ENCODE measurements at regions not wholly inside any gene's neighbourhood (a gene's known extent, or its start where the extent isn't known, plus 50 kb on each side); places are given as distances from the start of the nearest gene placed in this dataset.
"Not testable (repeated sequence)": the region's sequence is repeated elsewhere in the genome, so short reads cannot be mapped to it uniquely, and the experiment has no call there.

DNA sequence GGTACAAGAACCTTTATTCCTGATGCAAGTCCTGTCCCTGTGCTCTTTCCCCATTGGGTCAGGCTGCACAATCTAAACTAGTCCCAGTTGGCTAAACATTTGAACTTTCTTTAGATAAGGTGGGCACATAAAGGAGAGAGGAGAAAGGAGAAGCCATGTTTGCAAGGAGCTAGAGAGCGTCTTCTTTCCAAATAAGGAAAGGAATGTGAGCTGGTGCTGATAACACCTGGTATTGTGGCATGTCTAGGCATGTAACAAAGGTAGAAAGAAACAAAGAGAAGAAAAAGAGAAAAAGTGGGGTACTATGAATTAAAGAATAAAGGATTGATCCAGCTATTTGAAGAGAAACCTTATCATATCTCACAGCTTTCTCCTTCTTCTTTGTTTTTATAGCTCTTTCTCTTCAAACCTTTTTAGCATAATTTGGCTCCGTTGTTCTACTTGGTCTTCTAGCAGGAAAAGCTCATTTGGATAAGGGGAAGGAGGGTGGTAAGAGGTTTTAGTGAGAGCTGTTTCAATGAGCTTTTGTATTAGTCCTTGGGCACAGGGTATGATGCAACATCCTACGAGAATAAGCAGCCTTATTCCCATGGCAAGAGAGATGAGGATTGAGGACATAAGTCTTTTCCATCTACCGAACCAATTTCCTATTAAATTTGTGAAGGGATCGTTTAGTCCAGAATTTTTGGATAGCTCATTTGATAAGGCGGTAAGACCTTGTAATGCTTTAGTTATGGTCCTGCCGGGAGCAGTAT is 415.5 kb upstream of the MAN1A1 start:
- DNase-seq: no peak

DNA sequence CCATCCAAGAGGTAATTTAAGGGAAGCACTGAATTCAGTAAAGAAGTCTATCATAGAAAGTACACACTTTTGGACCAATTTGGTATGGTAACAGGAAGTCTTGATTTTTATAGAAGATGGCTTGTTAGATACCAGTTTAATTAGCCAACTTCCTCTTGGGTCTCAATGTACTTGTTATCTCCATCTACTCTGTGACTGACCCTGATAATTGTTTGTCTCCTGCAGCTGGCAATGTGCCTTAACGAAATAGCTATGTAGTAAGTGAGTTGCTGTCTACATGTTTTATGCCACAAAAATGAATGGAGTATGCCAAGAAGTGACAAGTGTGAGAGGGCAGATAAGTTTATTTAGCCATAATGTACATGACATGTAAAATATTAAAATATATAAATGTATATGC is 410.5 kb upstream of the MAN1A1 start:
- no peak for DNase-seq

DNA sequence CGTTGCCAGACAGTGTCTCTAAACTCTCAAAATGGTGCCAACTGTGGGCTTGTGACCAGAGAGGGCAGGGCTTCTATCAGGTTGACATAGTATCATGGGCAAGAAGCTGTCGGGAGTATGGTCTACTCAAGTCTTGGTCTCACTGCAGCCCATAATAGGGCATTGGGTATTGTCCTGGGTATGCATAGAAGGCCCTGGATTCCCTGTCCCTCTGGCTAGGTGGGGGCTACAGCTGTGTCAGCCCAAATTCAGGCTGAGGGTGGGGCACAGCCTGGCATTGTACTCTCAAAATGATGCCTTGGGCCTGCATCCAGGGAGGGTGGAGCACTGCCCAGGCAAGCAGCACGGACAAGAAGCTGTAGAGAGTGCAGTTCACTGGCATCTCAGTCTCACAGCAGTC is 408.8 kb upstream of the MAN1A1 start:
- no peak for DNase-seq

DNA sequence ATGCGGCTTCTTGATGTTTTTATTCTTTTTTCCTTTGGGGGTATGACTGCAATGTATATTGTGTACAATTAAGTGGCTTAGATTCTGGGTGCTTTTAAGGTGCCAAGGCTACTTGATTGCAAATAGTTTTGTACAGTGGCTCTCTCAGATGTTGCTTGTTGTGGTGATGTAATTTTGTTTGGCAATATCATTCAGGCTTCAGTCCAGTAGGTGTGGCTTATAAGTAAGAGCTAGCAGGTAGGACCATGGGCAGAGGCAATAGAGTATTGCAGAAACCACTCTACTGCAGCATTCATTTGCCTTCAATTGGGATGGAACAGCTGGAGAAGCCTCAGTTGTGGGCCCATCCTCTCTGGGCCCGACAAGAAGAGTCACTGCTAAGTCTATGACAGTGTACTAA is 407.9 kb upstream of the MAN1A1 start:
- no peak for DNase-seq

DNA sequence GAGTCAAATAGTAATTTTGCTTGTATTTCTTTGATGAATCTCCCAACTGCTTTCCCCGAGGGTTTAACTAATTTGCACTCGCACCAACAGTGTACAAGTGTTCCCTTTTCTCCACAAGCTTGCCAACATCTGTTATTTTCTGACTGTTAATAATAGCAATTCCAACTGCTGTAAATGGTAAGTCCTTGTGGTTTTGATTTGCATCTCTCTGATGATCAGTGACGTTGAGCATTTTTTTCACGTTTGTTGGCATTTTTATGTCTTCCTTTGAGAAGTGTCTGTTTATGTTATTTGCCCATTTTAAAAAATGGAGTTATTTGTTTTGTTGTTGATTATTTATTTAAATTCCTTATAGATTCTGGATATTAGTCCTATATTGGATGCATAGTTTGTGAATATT is 399.8 kb upstream of the MAN1A1 start:
- DNase-seq: no peak

DNA sequence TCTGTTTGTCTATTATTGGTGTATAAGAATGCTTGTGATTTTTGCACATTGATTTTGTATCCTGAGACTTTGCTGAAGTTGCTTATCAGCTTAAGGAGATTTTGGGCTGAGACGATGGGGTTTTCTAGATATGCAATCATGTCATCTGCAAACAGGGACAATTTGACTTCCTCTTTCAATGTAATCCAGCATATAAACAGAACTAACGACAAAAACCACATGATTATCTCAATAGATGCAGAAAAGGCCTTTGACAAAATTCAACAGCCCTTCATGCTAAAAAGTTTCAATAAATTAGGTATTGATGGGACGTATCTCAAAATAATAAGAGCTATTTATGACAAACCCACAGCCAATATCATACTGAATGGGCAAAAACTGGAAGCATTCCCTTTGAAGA is 399.0 kb upstream of the MAN1A1 start:
- not testable (repeated sequence) for DNase-seq

DNA sequence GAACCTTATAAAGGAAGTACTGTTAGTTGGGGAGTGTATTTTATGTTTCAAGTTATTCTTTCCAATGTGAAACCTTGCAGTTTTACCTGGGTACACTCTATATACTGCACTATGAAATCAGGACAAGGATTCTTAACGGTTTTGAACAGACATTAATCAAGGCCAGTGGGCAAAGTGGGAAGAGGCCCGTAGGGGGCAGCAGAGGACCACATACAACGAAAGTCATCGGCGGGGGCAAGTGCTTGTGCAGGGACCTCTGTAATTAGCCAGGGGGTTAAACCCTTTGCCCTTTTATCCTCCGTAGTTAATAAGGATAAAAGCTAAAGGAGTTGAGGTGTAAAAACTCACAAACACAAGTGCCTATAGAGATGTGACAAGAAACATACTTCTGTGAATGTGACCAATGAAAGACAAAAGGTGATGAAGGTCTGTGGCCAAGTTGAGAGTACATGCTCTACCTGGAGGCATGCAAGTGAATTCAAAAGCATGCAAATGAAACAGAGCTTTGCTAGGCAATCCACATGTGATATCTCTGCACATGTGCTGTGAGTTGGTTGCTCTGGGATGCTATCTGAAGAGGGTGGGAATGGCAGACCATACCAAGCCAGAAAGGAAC is 392.7 kb upstream of the MAN1A1 start:
- DNase-seq: peak; percentile 16

DNA sequence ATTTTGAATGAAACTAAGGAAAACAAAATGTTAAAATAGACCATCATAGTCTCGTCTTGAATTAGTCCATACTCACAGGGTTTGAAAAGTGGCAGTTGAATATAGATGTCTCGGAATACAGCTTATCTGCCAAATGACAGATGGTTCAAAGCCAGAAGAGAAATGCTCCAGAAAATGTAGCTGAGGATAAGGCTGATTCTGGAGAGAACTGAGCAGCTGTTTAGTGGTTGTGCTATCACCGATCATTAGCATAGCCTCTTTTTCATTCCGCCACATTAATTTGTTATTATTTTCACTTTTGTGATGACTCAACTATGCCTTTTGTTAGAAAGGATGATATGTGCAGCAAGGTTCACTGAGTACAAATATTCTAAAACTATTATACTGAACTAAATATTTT is 390.2 kb upstream of the MAN1A1 start:
- no peak for DNase-seq

DNA sequence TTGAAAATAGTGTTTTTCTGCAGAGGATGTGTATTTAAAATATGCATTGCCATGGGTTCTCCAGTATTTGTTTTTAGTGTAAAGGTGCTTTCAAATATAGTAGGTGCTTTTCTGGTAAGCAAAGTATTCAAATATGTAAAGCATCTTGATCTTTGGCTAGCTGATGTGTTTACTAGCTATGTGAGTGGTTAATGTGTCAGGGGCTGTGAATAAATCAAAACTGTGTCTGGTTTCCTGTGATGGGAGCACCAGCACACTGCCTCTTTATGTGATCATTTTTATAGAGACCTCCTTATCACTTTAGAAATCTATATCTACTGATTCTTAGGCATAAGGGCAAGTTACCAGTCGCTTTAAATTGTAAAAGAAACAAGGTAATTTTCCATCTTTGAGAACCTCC is 388.9 kb upstream of the MAN1A1 start:
- DNase-seq: no peak

DNA sequence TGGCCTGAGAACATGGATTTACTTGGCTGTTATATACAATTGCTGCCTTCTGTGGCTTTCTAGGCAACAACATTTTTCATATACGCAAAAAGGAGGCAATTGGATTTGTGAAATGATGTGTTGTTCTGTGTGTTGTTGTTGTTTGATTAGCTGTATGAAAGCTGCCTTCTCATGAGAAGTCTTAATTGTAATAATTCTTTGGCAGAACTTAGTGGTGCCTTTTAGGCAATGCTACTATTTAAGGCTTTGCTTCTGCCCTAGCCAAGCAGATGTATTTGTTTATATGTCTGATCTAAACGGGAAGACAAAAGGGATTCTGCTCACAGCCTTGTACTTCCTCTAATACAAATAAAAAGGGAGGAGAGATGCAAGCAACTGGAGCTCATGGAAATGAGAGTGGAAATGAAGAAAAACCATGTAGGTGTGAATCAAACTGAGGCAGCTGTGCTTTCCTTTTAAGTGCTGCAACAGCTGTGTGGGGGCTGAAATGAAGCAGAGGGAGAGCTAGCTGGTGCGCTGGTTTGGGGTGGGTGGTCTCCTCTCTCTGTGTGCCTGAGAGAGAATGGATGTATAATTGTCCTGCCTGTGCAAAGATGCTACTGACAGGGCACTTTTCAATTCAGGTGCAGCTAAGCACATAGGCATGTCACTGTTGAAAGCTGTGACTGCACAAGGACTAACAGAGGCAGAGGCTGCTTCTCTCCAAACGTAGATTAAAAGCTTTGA is 386.9 kb upstream of the MAN1A1 start:
- DNase-seq: no peak

DNA sequence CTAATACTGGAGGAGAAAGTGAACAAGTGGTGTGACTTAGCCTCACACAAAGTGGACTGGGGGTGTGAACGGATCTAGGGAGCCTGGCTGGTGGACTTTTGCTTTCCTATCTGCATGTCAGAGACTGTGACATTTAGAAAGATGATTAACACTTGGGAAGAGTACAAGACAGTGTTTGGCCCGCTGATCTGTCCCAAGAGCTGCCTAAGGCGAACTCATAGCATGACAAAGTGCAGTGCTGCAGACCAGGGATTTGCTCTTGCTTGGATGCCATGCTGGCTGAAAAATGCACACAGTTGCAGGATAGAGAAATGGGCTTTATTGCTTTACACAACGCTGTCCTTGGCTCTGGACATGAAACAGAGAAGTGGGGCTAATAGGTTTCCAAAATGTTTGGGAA is 386.0 kb upstream of the MAN1A1 start:
- no peak for DNase-seq

DNA sequence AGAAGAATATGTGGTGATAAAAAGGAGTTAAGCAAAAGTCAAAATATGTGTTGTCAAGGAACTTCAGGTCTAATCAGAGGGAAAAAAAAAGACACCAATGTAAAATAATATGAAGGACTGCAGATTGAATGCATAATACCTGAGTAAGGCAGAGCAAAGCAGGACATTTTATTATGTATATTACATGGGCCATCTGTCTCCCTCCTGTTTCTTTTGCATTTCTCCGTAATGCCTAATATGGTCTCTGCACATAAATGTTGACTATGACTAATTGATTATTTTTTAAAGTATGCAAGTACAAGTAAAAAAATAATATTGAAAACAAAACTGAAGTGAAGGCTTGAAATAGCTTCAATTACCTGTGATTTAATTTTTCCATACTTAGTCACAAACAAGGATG is 384.7 kb upstream of the MAN1A1 start:
- no peak for DNase-seq

DNA sequence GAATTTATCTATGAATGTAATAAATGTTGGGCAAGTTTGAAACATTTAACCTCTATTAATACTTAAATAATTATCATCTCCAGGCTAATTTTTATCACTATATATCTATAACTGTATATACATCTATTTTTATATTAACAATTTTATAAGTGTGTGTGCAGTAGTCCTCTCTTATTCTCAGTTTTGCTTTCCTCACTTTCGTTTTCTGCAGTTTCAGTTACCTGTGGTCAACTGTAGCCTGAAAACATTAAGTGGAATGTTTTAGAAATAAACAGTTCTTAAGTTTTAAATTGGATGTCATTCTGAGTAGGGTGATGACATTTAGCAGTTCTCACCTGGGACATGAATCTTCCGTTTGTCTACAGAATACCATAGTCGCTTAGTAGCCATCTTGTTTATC is 379.4 kb upstream of the MAN1A1 start:
- no peak for DNase-seq

DNA sequence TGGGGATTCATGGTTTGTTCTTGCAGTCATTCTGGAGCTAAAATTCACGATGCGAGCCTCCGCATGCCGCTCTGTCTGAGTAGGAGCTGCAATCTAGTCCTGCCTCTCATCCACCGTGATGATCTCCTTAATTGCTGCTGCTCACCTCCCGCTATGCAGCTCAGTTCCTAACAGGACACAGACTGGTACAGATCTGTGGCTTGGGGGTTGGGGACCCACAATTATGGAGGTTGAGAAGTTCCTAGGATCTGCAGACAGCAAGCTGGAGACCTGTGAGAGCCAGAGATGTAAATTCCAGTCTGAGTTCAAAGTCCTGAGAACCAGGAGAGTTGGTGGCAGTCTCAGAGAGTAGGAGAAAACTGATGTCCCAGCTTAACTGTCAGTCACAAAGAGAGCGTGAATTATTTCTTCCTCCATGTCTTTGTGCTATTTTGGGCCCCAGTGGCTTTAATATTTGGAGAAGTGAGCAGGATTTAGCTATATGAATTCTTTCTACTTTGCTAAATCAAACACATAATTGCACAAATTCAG is 378.7 kb upstream of the MAN1A1 start:
- no peak for DNase-seq

DNA sequence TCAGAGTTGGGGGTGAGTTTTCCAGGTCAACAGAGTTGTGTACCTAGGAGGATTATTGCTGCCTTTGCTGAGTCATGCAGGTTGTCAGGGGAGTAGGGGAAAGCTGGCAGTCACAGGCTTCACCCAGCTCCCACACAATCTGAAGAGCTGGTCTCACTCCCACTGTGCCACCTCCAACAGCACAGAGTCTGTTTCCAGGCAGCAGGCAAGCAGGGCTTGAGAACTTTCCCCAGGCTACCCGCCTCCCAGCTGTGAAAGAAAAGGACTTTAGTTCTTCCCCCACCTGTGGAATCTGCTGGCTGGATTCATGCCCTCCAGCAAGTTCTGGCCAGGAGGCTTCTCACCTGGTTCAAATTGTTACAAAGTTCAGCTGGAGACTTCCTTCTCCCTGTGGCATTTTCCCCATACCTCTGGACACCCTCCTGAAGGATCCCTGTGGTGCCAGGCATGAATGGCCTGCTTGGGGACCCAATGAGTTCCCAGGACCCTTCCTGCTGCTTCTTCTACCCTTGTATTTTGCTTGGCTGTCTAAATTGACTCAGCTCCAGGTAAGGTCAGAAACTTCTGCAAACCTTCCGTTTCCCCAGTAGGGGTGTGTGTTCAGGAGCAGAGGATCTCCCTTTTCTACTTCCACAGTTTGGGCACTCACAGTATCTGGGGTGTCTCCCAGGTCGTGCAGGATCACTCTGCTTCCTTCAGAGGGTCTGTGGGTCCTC is 378.1 kb upstream of the MAN1A1 start:
- no peak for DNase-seq

DNA sequence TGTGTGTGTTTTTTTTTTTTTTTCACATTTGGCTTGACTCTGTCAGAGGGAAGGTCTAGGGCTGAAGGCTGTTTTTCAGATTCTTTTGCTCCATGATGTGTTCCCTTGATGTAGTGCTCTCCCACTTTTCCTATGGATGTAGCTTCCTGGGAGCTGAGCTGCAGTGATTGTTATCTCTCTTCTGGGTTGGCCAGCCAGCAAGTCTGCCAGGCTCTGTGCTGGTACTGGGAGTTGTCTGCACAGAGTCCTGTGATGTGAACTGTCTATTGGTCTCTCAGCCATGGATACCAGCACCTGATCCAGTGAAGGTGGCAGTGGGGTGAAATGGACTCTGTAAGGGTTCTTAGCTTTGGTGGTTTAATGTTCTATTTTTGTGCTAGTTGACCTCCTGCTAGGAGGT is 377.4 kb upstream of the MAN1A1 start:
- DNase-seq: not testable (repeated sequence)

DNA sequence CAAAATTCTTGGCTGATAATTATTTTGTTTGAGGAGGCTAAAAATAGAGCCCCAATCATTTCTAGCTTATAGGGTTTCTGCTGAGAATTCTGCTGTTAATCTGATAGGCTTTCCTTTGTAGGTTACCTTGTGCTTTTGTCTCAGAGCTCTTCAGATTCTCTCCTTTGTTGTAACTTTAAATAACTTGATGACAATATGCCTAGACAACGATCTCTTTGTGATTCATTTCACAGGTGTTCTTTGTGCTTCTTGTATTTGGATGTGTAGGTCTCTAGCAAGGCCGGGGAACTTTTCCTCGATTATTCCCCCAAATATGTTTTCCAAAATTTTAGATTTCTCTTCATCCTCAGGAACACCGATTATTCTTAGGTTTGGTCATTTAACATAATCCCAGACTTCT is 376.5 kb upstream of the MAN1A1 start:
- DNase-seq: no peak

DNA sequence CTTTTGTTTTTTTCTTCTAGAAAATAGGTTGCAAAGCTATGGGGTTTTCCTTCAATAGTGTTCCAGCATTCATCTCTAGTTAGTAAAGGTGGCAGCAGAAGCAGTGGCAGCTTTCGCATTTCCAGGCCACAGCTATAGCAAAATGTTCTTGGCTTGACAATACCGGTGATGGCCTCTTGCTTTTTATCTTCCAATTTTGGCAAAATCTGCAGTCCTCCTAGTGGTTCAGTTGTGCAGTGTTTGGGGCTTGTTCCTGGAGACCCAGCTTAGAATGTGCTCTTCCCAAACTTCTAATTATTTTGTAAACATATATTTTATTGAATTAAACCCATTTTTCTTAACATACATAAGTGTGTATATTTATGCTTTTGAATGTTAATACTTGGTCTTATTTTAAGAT is 370.6 kb upstream of the MAN1A1 start:
- no peak for DNase-seq

DNA sequence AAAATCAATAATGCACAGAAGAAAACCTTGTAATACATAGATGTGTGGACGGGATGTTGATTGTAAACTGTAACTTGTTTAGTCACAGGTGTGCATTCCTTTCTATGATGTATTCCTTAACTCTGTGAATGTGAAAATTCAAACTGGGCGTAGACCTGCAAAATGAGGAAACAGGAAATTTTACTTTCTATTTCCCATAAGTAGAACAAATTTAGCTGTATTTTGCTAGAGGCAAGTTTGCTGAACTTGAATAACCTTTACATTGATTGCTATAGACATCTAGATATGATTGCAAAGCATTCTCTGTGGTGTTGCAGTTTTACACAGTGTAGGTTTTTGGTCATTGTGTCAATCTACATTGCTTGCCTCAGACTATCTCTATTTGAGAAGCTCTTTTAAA is 368.4 kb upstream of the MAN1A1 start:
- no peak for DNase-seq

DNA sequence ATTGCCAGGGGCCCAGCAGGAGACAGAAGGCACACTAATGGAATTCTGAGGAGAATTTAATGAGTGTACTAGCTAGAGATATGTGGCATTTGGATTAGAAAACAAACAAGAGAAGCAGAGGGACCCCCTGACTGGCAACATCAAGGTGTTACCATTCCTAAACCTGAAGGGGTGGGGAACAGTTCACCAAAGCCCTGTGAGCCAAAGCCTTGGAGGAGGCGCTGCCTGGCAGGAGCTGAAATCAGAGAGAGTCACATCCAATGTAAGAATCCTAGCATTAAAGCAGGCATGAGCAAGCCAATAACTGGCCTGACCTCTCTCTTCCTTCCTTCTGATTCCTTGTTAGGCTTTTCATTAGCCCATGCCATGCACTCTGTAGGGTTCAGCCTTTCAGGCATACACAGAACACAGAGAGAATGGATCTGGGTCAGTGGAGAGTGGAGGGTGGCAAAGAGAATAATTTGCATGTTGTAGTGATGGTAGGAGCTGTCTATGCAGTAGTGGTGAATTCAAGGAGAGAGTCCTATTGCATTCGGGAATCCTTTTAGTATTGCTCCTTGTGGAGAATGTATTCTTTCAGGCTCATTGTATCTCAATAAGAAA is 367.2 kb upstream of the MAN1A1 start:
- no peak for DNase-seq

DNA sequence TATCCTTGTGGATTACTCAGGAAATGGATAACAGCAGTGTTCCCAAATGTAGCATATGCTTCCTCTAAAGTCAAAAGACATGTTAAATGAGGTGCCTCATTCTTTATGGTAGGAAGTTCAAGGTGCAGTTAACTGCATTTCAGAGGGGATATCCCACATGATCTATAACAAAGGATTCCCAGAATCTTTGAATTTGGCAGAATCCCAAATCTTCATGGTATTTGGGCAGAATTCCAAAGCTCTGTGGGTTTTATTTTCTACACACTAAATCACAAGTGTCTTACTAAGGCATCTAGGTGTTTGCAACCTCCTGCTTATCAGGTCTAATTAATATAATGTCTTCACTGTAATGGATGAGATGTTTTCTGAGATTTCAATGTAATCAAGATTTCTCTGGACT is 364.3 kb upstream of the MAN1A1 start:
- DNase-seq: no peak

DNA sequence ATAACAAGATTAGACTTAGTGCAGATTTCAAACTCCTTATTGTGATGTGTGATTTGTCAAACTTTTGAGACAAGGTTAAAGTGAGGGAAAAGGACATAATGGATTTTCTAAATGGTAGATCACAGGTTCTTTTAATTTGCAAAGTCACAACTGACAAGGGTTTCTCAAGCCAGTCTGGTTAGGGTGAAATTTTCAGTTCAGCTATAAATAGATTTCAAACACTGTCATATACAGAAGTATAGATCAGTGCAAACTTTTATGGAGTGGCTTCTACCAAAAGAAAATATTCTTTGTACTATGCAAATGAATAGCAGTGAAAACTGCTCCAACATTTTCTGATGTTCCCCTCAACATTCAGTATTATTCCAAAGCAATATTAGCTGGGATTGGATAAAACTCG is 337.1 kb upstream of the MAN1A1 start:
- DNase-seq: no peak

DNA sequence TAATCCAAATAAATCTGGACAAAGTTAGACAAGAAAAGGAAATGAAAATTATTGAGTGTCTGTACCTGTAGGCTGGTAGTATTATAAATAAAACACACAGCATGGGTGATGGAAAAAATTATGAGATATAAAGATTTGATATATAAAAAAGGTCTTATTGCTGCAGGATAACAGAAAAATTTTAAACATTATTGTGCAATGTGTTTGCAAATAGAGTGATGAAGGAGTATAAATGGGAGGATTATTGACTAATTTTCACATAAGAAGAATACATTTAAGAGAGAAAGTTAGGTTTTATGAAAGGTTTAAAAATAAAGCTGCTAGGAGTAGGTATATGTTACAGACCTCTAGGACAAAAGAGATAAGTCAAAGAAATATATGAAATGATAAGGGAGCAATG is 336.7 kb upstream of the MAN1A1 start:
- no peak for DNase-seq

All from activated CD4-positive, alpha-beta T cell treated with anti-CD3 and anti-CD28 coated beads for 1 hour (primary cell).